AG10803 (cell line): ENCODE measurements at regions not wholly inside any gene's neighbourhood (a gene's known extent, or its start where the extent isn't known, plus 50 kb on each side); places are given as distances from the start of the nearest gene placed in this dataset.
A peak's percentile ranks its signal among the peaks of the same experiment; 100 is the strongest.

Experiments
- DNase-seq: peaks from one replicate; pipeline ENCODE4 v3.0.0; 2010; ENCODE audit warnings: low read depth
- H3K4me3 ChIP-seq: 2 replicates; pipeline ENCODE4 v1.5.1; 2011; ENCODE audit warnings: mild to moderate bottlenecking, low read length, control low read depth
- CTCF ChIP-seq: conservative IDR thresholded peaks from 2 replicates; pipeline ENCODE4 v1.5.1; 2011; ENCODE audit warnings: mild to moderate bottlenecking, low read length, control low read depth, inconsistent platforms

- no peak for TF ChIP-seq CTCF
- H3K4me3 ChIP-seq: no peak overlapping the region
- no peak for DNase-seq
Observed at GRCh38 chr13:72217142-72217541, 350.1 kb upstream of the DACH1 start.

GRCh38 chr13:72208112-72208645 is 341.2 kb upstream of the DACH1 start:
- no peak overlapping the region for H3K4me3 ChIP-seq
- DNase-seq: no peak
- no peak for TF ChIP-seq CTCF

- no peak for TF ChIP-seq CTCF
- H3K4me3 ChIP-seq: no peak overlapping the region
- DNase-seq: peak; percentile 13
Observed at GRCh38 chr13:72205773-72206172, 338.8 kb upstream of the DACH1 start.

- no peak overlapping the region for H3K4me3 ChIP-seq
- peak; percentile 69 for DNase-seq
- no peak for TF ChIP-seq CTCF
Observed at GRCh38 chr13:72204291-72204690, 337.3 kb upstream of the DACH1 start.

- H3K4me3 ChIP-seq: no peak overlapping the region
- no peak for DNase-seq
- no peak for TF ChIP-seq CTCF
Observed at GRCh38 chr13:72201726-72202125, 334.7 kb upstream of the DACH1 start.

- H3K4me3 ChIP-seq: no peak overlapping the region
- TF ChIP-seq CTCF: no peak
- DNase-seq: no peak
Observed at GRCh38 chr13:72199640-72200039, 332.6 kb upstream of the DACH1 start.

GRCh38 chr13:72198967-72199560 is 332.1 kb upstream of the DACH1 start:
- TF ChIP-seq CTCF: no peak
- H3K4me3 ChIP-seq: no peak overlapping the region
- DNase-seq: no peak
